SK-N-MC (cell line): ENCODE measurements at regions not wholly inside any gene's neighbourhood (a gene's known extent, or its start where the extent isn't known, plus 50 kb on each side); places are given as distances from the start of the nearest gene placed in this dataset.

ENCODE experiments used
- EZH2 ChIP-seq: fragments of 200-600 bp; sonication (generic); IDR thresholded peaks from one replicate; pipeline ENCODE4 v1.6.1; 2017; ENCODE audit warnings: antibody characterized with exemption
- POLR2AphosphoS5 ChIP-seq: IDR thresholded peaks from 2 replicates; pipeline ENCODE4 v1.6.1; 2012; ENCODE audit warnings: mild to moderate bottlenecking, low read depth, low read length, borderline replicate concordance

DNA sequence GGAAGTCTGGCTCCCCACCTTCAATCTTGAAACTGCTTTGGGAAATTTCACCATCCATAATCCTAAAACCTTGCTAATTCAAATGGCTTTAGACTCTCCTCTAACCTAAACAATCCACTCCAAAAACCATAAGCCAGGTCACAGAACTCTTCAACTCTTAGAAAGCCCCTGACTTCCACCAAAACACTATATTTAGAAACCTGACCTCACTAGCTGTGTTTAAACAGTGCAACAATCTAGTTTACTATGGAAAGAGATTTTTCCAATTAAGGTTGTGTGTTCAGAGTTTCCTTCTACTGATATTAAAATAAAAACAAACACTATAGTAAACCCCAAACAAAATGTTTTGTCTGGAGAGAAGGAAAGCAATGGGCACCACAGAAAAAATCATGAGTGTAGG lies 308.1 kb downstream of the OSR1 start:
- no peak for TF ChIP-seq EZH2
- TF ChIP-seq POLR2AphosphoS5, result no peak
